GM10266 (cell line): ENCODE measurements at regions not wholly inside any gene's neighbourhood (a gene's known extent, or its start where the extent isn't known, plus 50 kb on each side); places are given as distances from the start of the nearest gene placed in this dataset.
"Not testable (repeated sequence)": the region's sequence is repeated elsewhere in the genome, so short reads cannot be mapped to it uniquely, and the experiment has no call there.

Experiments
- DNase-seq: peaks from one replicate; pipeline ENCODE4 v3.0.0; 2012; ENCODE audit errors: extremely low spot score
- CTCF ChIP-seq: IDR thresholded peaks from 2 replicates; pipeline ENCODE4 v1.5.1; 2012; ENCODE audit warnings: mild to moderate bottlenecking, low read depth; ENCODE audit not compliant: control insufficient read depth, insufficient read depth; ENCODE audit errors: missing control alignments

- DNase-seq, result no peak
- TF ChIP-seq CTCF, result no peak
Measured at GRCh38 chr5:27788184-27788583, 749.8 kb upstream of the CDH9 start.

- no peak for DNase-seq
- TF ChIP-seq CTCF, result no peak
Measured at GRCh38 chr5:27784317-27784716, 745.9 kb upstream of the CDH9 start.

- no peak for DNase-seq
- TF ChIP-seq CTCF, result no peak
Measured at GRCh38 chr5:27778121-27778520, 739.7 kb upstream of the CDH9 start.

GRCh38 chr5:27773636-27774035 lies 735.2 kb upstream of the CDH9 start:
- no peak for TF ChIP-seq CTCF
- DNase-seq, result no peak

GRCh38 chr5:27773166-27773565 lies 734.8 kb upstream of the CDH9 start:
- DNase-seq, result no peak
- no peak for TF ChIP-seq CTCF

- no peak for DNase-seq
- no peak for TF ChIP-seq CTCF
Measured at GRCh38 chr5:27769748-27770402, 731.5 kb upstream of the CDH9 start.

GRCh38 chr5:27748847-27749246 lies 710.5 kb upstream of the CDH9 start:
- no peak for DNase-seq

GRCh38 chr5:27743383-27743979 lies 705.1 kb upstream of the CDH9 start:
- DNase-seq, result not testable (repeated sequence)

More at GRCh38 chr5:27748847-27749246, 710.5 kb upstream of the CDH9 start:
- no peak for TF ChIP-seq CTCF
